Retinal pigment epithelial cell (primary cell): ENCODE measurements at regions not wholly inside any gene's neighbourhood (a gene's known extent, or its start where the extent isn't known, plus 50 kb on each side); places are given as distances from the start of the nearest gene placed in this dataset.
"Not testable (repeated sequence)": the region's sequence is repeated elsewhere in the genome, so short reads cannot be mapped to it uniquely, and the experiment has no call there.

Experiments
- DNase-seq: peaks from one replicate; pipeline ENCODE4 v3.0.0-alpha.2; 2010; ENCODE audit warnings: low read depth
- H3K4me3 ChIP-seq: 2 replicates; pipeline ENCODE4 v1.5.1; 2011; ENCODE audit warnings: mild to moderate bottlenecking, low read length, control low read depth, moderate library complexity
- TF ChIP-seq, protein P1 (sequence below): conservative IDR thresholded peaks from 2 replicates; pipeline ENCODE4 v1.5.1; 2011; ENCODE audit warnings: low read depth, low read length, control low read depth, inconsistent platforms

DNA sequence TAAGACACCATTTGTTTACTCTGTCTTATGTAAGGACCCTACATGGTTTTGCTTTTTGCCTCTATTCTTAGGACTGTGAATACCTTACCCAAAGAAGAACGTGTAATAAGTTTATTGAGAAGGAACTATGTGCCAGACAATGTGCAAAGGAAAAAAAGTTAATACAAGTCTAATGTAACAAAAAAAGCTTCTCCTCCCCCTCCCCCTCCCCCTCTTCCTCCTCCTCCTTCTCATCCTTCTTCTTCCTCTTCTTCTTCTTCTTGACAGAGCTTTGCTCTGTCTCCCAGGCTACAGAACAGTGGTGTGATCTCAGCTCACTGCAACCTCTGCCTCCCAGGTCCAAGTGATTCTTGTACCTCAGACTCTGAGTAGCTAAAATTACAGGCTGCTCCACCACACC, 50.9 kb upstream of the MITF start:
- H3K4me3 ChIP-seq, result no peak overlapping the region
- TF ChIP-seq, protein P1, sequence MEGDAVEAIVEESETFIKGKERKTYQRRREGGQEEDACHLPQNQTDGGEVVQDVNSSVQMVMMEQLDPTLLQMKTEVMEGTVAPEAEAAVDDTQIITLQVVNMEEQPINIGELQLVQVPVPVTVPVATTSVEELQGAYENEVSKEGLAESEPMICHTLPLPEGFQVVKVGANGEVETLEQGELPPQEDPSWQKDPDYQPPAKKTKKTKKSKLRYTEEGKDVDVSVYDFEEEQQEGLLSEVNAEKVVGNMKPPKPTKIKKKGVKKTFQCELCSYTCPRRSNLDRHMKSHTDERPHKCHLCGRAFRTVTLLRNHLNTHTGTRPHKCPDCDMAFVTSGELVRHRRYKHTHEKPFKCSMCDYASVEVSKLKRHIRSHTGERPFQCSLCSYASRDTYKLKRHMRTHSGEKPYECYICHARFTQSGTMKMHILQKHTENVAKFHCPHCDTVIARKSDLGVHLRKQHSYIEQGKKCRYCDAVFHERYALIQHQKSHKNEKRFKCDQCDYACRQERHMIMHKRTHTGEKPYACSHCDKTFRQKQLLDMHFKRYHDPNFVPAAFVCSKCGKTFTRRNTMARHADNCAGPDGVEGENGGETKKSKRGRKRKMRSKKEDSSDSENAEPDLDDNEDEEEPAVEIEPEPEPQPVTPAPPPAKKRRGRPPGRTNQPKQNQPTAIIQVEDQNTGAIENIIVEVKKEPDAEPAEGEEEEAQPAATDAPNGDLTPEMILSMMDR, result no peak
- DNase-seq, result no peak

DNA sequence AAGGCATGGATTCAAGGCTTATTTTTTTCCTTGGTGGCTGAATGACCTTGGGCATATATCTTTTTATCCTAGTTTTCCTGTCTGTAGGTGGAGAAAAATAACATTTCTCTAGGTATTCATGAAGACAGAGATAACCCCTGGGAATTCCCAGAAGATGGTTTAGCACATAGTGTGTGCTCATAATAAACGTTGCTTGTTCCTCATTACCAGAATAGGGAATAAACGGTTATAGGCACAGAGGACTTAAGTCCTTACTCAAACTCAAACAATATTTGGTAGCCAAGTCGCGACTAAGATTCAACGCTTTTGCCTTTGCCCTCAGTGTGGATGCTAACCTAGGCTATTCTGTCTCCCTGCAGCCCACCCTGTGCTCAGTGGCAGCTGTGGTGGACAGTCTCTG, 51.6 kb upstream of the MITF start:
- H3K4me3 ChIP-seq, result no peak overlapping the region
- TF ChIP-seq, protein P1, result no peak
- DNase-seq, result no peak

DNA sequence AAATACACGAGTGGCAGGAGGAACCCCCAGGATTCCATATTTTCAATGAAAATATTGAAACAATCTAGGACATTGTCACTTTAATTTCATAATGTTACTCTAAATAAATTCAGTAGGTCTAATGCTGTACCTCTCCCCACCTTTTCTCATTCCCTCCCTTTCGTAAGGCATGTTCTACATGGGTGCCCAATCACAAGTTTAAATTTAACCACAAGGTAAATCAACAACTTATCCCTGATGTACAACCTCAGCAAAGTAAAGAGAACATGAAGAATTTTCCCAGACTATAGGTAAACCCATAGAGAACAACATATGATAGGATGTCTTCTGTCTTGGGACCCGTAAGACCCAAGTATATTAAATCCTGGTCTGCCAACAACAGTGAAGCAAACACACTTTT, 53.2 kb upstream of the MITF start:
- DNase-seq, result no peak
- H3K4me3 ChIP-seq, result no peak overlapping the region
- TF ChIP-seq, protein P1, result no peak

DNA sequence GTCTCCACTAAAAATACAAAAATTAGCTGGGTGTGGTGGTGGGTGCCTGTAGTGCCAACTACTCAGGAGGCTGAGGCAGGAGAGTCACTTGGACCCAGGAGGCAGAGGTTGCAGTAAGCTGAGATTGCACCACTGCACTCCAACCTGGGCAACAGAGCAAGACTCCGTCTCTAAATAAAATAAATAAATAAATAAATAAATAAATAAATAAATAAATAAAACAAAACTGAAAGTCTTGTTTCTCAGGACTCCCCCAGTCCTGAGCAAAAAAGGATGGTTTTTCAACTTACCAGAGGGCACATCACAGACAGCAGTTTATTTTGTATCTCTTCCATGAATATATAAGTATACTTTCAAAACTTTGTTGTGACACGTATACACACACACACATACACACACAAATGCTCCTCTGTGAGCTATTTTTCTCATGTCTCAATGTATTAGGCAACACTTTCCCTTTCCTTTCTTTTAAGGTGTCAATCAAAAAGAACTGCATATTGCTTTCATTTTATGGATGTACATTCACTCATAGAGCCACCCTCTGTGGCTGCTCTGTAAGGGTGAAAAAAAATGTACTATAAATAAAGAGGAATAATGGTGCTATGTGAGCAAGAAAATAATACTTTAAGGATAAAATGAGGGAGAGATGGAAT, 54.8 kb upstream of the MITF start:
- DNase-seq, result no peak
- H3K4me3 ChIP-seq, result no peak overlapping the region
- TF ChIP-seq, protein P1, result no peak

DNA sequence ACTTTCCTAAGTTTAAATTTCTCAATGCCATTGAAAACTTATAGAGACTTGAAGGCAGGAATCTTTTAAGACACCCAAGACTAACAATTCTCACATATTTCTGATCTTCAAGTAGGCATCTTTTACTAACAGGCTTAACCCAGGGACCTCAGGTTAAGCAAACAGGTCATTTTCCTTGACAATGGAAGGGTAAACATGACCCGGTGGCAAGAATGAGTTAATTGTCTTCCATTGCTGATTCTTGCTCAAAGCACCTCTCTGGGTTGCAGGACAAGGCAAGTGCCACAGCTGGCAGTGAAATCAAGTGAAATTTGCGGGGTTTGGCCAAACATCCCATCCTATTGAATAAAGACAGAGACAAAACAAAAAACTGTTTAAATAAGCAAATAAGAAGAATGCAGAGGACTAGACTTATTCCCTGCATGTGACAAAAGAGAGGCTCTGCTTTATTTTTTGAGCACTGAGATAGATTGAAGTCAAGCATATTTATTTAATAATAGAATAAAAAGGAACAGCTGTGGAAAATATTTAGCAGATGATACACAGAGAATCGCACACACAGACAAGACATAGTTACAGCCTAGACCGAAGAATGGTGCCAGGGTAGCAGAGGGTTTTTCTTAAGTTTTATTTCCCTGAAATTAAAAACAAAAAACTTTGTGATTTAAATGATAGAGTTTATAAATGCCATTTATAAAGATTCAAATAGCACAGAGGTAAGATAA, 56.0 kb upstream of the MITF start:
- no peak overlapping the region for H3K4me3 ChIP-seq
- TF ChIP-seq, protein P1, result no peak
- no peak for DNase-seq

DNA sequence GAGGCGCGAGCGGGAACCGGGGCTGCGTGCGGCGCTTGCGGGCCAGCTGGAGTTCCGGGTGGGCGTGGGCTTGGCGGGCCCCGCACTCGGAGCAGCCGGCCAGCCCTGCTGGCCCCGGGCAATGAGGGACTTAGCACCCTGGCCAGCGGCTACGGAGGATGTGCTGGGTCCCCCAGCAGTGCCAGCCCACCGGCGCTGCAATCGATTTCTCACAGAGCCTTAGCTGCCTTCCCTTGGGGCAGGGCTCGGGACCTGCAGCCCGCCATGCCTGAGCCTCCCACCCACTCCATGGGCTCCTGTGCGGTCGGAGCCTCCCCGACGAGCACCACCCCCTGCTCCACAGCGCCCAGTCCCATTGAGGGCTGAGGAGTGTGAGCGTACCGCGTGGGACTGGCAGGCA, 61.8 kb upstream of the MITF start:
- not testable (repeated sequence) for DNase-seq

DNA sequence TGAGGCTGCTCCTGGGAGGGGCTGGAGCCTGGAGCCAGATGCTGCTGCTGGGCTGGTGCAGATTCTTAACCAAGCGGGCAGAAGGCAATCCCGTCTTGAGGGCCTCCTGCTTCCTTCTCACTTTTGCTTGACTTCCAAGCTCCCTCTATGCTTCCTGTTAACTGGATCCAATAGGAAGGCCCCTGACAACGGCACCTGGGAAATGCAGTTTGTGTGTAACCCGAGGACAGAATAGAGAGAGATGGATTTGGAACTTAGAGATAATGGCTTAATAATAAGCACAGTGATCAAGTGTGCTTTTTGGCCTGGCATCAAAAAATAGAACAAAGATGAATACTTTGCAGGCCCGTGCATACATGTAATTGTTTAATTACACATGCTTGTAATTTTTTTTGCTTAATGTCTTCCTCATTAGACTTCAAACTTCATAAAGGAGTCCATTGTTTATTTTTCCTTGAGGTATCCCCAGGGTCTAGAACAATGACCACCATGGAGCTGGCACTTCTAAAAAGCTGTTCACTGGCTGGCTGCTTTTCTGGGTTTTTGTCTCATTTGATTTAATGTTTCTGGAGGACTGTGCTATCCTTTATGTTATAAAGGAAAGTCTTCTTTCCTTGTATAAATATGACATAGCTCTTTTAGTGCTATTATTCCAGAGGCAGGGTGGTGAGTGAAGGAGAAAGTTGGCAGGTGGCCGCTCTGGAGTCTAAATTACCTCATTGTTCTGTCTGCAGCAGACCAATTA, 63.3 kb upstream of the MITF start:
- DNase-seq, result no peak
- TF ChIP-seq, protein P1, result no peak
- H3K4me3 ChIP-seq, result no peak overlapping the region

More for the DNA sequence above, 61.8 kb upstream of the MITF start:
- not testable (repeated sequence) for H3K4me3 ChIP-seq
